HG02759 (cell line): ENCODE measurements at regions not wholly inside any gene's neighbourhood (a gene's known extent, or its start where the extent isn't known, plus 50 kb on each side); places are given as distances from the start of the nearest gene placed in this dataset.
"Not testable (repeated sequence)": the region's sequence is repeated elsewhere in the genome, so short reads cannot be mapped to it uniquely, and the experiment has no call there.

Experiments used
- ATAC-seq: cut with Tn5 transposase; IDR thresholded peaks from one replicate; pipeline ENCODE4 v1.9.1; 2021; ENCODE audit warnings: mild to moderate bottlenecking, moderate library complexity; ENCODE audit not compliant: unreplicated experiment

- ATAC-seq = no peak
Measured at GRCh38 chr1:181192316-181192715, 103.8 kb downstream of the IER5 start.

GRCh38 chr1:181202986-181203555, 114.6 kb downstream of the IER5 start:
- no peak for ATAC-seq

GRCh38 chr1:181204530-181204929, 116.0 kb downstream of the IER5 start:
- no peak for ATAC-seq

GRCh38 chr1:181205901-181206300, 117.4 kb downstream of the IER5 start:
- no peak for ATAC-seq

- no peak for ATAC-seq
Measured at GRCh38 chr1:181206513-181206912, 118.0 kb downstream of the IER5 start.

- no peak for ATAC-seq
Measured at GRCh38 chr1:181206979-181207790, 118.7 kb downstream of the IER5 start.

- ATAC-seq = no peak
Measured at GRCh38 chr1:181208083-181208482, 119.6 kb downstream of the IER5 start.

GRCh38 chr1:181208967-181209366, 120.5 kb downstream of the IER5 start:
- ATAC-seq = no peak

- ATAC-seq = no peak
Measured at GRCh38 chr1:181213056-181213455, 124.6 kb downstream of the IER5 start.

GRCh38 chr1:181216591-181216994, 128.1 kb downstream of the IER5 start:
- ATAC-seq = no peak

- ATAC-seq = no peak
Measured at GRCh38 chr1:181219938-181220337, 131.4 kb downstream of the IER5 start.

- ATAC-seq = no peak
Measured at GRCh38 chr1:181221078-181221477, 132.6 kb downstream of the IER5 start.

- no peak for ATAC-seq
Measured at GRCh38 chr1:181222972-181223505, 134.5 kb downstream of the IER5 start.

- ATAC-seq = not testable (repeated sequence)
Measured at GRCh38 chr1:181226728-181227127, 138.2 kb downstream of the IER5 start.

- no peak for ATAC-seq
Measured at GRCh38 chr1:181239086-181239485, 150.6 kb downstream of the IER5 start.

- not testable (repeated sequence) for ATAC-seq
Measured at GRCh38 chr1:181246320-181246719, 157.8 kb downstream of the IER5 start.

- not testable (repeated sequence) for ATAC-seq
Measured at GRCh38 chr1:181248361-181248760, 159.9 kb downstream of the IER5 start.

- ATAC-seq = no peak
Measured at GRCh38 chr1:181249186-181249585, 160.7 kb downstream of the IER5 start.

GRCh38 chr1:181250038-181250437, 161.5 kb downstream of the IER5 start:
- no peak for ATAC-seq

GRCh38 chr1:181251001-181251712, 162.7 kb downstream of the IER5 start:
- ATAC-seq = no peak

- ATAC-seq = no peak
Measured at GRCh38 chr1:181251713-181252075, 163.2 kb downstream of the IER5 start.

GRCh38 chr1:181253601-181254000, 165.1 kb downstream of the IER5 start:
- not testable (repeated sequence) for ATAC-seq
